ENCODE measurements at regions not wholly inside any gene's neighbourhood (a gene's known extent, or its start where the extent isn't known, plus 50 kb on each side); places are given as distances from the start of the nearest gene placed in this dataset.

- TF ChIP-seq EP300 (IDR thresholded peaks at IDR 0.05) (no peak), CTCF (IDR thresholded peaks at IDR 0.05) (no peak), POLR2AphosphoS5 (IDR thresholded peaks at IDR 0.05) (no peak)
Measured at GRCh38 chr13:83297586-83298290, 584.5 kb downstream of the SLITRK1 start.

Data from upper lobe of left lung (tissue), 4 donors.